ENCODE measurements at regions not wholly inside any gene's neighbourhood (a gene's known extent, or its start where the extent isn't known, plus 50 kb on each side); places are given as distances from the start of the nearest gene placed in this dataset.

GRCh38 chr6:22749696-22750095 lies 180.3 kb downstream of the HDGFL1 start:
- H3K4me3 ChIP-seq (ENCODE audit: low read depth, low read length), result no peak overlapping the region
- TF ChIP-seq, protein P1, sequence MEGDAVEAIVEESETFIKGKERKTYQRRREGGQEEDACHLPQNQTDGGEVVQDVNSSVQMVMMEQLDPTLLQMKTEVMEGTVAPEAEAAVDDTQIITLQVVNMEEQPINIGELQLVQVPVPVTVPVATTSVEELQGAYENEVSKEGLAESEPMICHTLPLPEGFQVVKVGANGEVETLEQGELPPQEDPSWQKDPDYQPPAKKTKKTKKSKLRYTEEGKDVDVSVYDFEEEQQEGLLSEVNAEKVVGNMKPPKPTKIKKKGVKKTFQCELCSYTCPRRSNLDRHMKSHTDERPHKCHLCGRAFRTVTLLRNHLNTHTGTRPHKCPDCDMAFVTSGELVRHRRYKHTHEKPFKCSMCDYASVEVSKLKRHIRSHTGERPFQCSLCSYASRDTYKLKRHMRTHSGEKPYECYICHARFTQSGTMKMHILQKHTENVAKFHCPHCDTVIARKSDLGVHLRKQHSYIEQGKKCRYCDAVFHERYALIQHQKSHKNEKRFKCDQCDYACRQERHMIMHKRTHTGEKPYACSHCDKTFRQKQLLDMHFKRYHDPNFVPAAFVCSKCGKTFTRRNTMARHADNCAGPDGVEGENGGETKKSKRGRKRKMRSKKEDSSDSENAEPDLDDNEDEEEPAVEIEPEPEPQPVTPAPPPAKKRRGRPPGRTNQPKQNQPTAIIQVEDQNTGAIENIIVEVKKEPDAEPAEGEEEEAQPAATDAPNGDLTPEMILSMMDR (IDR thresholded peaks at IDR 0.05; ENCODE audit: borderline replicate concordance, insufficient read depth, low read depth, low read length), result no peak

- no peak overlapping the region for H3K4me3 ChIP-seq (ENCODE audit: low read depth, low read length)
- TF ChIP-seq, protein P1 (IDR thresholded peaks at IDR 0.05; ENCODE audit: borderline replicate concordance, insufficient read depth, low read depth, low read length), result no peak
These were observed 181.9 kb downstream of the HDGFL1 start for GRCh38 chr6:22751223-22751622.

DNA sequence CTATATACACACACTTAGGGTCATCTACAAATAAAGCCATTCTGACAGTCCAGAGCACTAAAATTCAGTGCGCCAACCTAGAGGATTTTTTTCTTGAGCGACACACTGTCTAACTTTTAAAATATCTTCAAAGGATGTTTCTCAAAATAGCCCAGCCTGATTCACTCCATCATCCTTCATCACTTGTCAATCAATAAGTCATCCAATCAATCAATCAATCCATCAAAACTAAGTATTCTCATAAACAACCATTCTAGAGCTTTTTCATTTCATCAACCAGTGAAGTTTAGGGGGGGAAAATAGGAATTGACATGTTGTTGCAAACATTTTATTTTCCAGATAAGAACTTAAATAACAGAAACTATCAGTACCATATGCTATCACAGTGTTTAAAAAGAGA lies 183.2 kb downstream of the HDGFL1 start:
- no peak overlapping the region for H3K4me3 ChIP-seq (ENCODE audit: low read depth, low read length)
- TF ChIP-seq, protein P1 (IDR thresholded peaks at IDR 0.05; ENCODE audit: borderline replicate concordance, insufficient read depth, low read depth, low read length), result no peak

GRCh38 chr6:22754061-22754460 lies 184.7 kb downstream of the HDGFL1 start:
- H3K4me3 ChIP-seq (ENCODE audit: low read depth, low read length), result no peak overlapping the region
- TF ChIP-seq, protein P1 (IDR thresholded peaks at IDR 0.05; ENCODE audit: borderline replicate concordance, insufficient read depth, low read depth, low read length), result no peak

GRCh38 chr6:22755605-22756004 lies 186.2 kb downstream of the HDGFL1 start:
- no peak overlapping the region for H3K4me3 ChIP-seq (ENCODE audit: low read depth, low read length)
- TF ChIP-seq, protein P1 (IDR thresholded peaks at IDR 0.05; ENCODE audit: borderline replicate concordance, insufficient read depth, low read depth, low read length), result no peak

GRCh38 chr6:22756365-22756764 lies 187.0 kb downstream of the HDGFL1 start:
- TF ChIP-seq, protein P1 (IDR thresholded peaks at IDR 0.05; ENCODE audit: borderline replicate concordance, insufficient read depth, low read depth, low read length), result no peak
- H3K4me3 ChIP-seq (ENCODE audit: low read depth, low read length), result no peak overlapping the region

DNA sequence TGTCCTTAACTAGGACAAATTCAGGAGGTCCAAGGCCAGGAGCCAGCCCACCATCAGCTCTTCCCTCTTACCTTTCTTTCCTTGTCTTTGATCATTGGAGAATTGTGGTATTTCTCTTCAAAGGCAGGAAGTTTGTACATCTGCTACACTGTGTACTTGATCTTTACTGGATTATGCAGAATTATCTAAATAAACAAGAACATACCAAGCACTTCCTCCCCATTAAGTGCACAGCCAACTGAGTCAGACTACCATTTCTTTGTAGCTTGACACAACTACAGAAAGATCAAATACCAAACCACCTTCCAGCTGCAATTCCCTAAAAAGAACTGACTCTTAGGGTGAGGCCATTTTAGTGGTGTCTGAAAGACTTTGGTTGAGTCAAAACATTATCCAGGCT lies 195.1 kb downstream of the HDGFL1 start:
- no peak overlapping the region for H3K4me3 ChIP-seq (ENCODE audit: low read depth, low read length)
- TF ChIP-seq, protein P1 (IDR thresholded peaks at IDR 0.05; ENCODE audit: borderline replicate concordance, insufficient read depth, low read depth, low read length), result no peak

Measured in GM12875 (cell line).